Activated T-cell treated with anti-CD3 and anti-CD28 coated beads, Interleukin-2, amount 50 U/mL, for 1 hour (primary cell): ENCODE measurements at regions not wholly inside any gene's neighbourhood (a gene's known extent, or its start where the extent isn't known, plus 50 kb on each side); places are given as distances from the start of the nearest gene placed in this dataset.
"Not testable (repeated sequence)": the region's sequence is repeated elsewhere in the genome, so short reads cannot be mapped to it uniquely, and the experiment has no call there.

Experiments
- DNase-seq: peaks from one replicate; pipeline ENCODE4 v3.0.0-alpha.2; 2020

GRCh38 chr14:66228267-66228970, 257.8 kb upstream of the CCDC196 start:
- no peak for DNase-seq

- no peak for DNase-seq
Measured at GRCh38 chr14:66231820-66232219, 254.4 kb upstream of the CCDC196 start.

DNA sequence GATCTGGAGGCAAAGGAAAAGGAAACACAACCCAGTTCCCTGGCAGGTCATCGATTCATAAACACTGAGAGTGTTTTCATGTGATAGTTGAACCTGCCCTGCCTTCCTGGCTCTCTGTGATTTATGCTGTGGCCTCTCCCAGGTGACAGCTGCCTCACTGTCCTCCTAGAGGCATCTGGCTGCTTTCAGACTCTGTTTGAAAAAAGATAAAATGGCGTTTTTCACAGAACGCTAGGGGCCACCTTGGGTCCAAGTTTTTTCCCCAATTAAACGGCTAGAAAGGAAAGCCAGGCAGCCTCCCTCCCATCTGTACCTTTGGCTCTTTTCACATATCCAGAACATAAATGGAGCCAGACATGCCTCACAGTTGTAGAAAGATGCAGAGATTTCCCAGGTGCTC, 252.6 kb upstream of the CCDC196 start:
- DNase-seq: no peak

DNA sequence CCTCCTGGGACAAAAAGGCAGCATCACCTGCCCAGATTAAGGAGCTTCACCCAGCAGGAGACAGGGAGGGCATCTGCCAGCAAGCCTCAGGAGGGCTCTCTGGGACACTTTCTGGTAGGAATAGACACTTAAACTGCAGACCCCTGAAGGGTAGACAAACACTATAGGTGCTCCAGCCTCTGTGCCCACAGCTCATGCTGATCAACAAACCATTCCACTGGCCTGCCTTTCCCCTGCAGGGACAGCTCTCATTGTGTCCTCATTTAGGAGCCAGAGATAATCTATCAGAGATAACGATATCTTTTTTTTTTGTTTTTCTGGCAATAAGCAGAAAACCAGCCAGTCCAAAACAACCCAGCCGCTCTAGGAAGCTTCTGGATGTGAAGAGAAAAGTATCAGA, 251.8 kb upstream of the CCDC196 start:
- DNase-seq: no peak

DNA sequence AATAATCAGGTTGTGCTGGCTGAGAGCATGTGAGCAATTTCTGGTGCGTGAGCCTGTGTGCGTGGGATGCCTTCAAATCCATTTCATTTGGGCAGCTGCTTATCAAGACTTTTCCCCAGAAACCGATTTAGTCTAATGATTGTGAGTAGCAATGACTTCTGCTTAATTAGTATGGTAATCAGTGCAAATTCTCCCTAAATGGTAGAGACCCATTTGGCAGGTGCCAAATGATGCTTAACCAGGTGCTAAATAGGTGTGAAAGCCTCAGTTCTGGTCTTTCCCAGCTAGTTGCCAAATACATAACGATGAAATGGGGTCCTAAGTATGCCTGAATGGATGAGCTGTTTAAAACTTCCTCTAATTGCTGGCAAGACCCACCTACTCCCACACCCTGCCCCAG, 248.4 kb upstream of the CCDC196 start:
- DNase-seq: no peak

DNA sequence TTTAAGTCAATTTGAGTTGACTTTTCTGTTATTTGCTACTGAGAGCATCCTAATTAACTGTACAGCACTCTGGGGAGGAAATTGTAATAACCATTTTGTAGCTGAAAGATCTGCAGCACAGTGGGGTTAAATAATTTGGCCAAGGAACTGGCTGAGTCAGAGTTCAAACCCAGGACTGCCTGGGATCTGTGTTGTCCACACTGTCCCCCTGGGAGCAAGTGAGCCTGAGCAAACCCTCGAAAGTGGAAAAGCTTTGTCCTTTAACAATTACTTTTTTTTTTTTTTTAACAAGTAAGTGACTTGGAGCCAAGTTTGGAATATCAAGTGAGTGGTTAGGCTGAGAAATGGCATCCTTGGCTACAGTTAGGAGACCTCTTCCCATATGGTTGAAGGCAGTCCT, 247.2 kb upstream of the CCDC196 start:
- no peak for DNase-seq

DNA sequence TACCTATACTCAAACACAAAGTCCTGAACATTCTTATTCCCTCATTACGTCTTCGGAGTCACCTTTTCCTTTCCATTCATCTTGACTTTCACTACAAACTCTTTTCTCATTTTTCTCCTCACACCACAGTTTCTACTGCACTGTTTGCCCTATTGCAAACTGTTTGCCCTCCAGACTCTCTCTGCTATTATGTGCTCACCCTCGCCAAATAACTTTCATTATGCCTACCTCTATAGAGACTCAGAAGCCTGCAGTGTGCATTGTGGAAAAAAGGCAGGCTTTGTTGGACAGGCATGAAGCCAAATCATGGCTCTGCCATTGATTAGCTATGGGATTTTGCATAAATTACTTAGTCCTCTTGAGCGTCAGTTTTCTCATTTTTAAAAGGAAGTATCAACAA, 246.6 kb upstream of the CCDC196 start:
- DNase-seq: no peak

DNA sequence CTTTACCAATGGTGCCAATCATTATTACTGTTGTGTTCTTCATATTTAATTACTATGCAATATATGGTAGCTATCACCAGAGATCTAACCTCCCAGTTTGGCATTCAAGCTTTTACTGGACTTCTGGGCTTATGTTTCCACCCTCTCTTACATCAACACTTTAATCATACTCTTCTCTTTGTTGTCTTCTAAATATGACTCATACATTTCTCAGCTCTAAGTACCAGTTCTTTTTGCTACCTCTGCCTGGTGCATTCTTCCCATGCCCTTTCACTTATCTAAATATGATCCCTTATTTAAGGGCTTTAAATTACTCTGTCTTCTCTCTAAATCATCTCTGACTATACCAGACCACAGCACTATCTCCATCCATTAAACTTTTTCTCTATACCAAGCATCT, 246.1 kb upstream of the CCDC196 start:
- no peak for DNase-seq

DNA sequence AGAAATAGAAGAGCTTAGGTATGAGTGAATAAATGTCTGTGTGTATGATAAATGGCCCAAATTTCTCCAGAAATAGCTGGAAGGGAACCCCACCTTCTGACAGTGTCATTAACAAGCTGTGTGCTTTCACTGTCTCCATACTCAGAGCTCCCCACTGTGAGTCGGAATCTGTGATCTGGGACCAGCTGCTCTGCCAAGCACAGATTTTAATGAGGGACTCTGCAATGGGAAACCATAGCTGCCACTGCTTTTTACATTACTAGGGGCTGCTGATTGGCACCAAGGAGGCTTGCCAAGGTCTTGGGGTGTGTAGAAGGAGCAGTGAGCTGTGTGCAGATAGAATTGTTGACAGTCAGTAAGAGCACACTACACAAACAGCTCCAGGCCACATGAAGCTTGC, 244.2 kb upstream of the CCDC196 start:
- DNase-seq: no peak

DNA sequence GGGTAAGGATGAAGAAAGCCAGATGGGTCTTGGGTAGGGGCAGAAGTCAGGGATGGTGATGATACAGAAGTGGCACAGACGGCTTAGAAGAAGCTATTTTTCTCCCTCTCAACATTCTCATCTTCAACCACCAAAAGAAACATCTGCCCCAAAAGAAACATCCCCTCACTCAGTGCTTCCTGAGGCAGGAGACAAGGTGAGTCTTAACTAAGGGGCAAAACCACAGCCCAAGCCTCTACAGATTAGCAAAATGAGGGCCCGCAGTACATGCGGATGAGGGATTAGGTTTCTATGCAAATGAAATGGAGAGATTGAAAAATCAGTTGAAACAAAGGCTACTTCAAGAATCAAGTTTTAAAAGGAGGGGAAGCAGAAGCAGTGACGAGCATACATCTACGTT, 241.3 kb upstream of the CCDC196 start:
- no peak for DNase-seq

GRCh38 chr14:66247662-66248193, 238.4 kb upstream of the CCDC196 start:
- no peak for DNase-seq

GRCh38 chr14:66248256-66248655, 237.9 kb upstream of the CCDC196 start:
- DNase-seq: no peak

DNA sequence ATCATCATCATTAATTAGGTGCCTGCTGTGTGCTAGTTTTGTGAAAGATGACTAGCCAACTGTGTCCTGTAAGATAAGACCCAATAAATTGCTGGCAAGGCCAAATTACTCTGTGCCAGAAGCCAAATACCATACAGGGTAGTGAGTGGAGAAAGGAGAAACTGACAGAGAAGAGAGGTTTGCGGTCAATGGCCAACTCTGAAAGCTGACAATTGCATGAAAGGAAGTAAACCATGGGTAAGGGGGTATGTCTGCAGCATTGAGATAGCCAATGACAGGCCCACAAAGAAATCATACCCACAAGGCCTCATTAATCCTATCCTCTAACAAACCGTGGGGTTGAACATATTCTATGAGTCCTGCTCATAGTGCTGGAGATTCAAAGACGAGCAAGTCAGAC, 236.6 kb upstream of the CCDC196 start:
- DNase-seq: no peak

- no peak for DNase-seq
Measured at GRCh38 chr14:66254038-66254437, 232.1 kb upstream of the CCDC196 start.

DNA sequence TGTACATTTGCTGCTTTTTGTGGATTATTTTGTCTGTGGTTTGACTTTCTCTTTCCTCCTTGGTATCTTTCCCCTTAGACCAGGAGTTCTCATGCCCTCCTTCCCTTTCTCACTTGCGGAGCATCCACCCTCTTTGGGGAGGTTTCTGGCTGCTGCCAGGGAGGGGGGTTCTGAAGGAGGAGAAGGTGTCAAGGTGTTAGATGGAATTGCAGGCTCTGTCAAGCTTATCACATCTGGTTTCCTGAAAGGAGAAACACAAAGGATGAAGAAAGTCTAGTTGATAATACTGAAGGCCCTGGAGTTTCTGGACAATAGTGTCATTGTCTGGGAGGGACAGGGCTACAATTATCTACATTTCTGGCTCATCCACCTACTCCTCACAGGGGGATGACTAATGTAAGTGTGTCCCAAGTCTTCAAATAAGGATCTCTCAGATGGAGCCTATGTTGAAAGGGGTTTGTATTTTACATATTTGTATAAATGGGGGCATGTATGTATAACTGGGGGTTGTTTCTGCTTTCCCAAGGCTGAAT, 217.3 kb upstream of the CCDC196 start:
- DNase-seq: no peak

GRCh38 chr14:66272221-66272620, 213.9 kb upstream of the CCDC196 start:
- DNase-seq: no peak

DNA sequence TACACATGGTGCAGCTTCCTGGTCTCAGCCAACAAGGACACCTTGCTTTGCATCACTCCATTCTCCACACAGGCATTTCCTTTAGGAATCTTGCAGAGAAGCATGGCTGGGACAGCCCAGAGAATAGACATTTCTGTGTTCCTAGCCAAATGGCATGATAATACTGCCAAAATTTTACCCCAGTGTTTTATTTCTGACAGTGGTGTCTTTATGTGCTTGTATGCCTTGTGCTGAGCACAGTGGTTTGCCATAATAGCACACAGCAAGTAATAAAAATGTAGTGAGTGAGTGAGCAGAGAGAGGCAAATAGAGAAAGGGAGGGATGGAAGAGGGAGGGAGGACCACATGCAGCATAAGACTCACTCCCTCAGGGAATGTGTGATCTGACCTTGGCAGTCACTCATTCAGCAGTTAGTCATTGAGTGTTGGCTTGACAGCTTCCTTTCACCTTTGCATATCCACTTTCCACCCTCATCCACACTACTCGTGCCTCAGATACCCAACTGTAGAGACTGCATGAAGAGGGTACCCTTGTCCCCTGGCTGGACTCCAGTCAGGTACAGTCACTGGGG, 212.8 kb upstream of the CCDC196 start:
- no peak for DNase-seq

- not testable (repeated sequence) for DNase-seq
Measured at GRCh38 chr14:66278418-66278817, 207.8 kb upstream of the CCDC196 start.

DNA sequence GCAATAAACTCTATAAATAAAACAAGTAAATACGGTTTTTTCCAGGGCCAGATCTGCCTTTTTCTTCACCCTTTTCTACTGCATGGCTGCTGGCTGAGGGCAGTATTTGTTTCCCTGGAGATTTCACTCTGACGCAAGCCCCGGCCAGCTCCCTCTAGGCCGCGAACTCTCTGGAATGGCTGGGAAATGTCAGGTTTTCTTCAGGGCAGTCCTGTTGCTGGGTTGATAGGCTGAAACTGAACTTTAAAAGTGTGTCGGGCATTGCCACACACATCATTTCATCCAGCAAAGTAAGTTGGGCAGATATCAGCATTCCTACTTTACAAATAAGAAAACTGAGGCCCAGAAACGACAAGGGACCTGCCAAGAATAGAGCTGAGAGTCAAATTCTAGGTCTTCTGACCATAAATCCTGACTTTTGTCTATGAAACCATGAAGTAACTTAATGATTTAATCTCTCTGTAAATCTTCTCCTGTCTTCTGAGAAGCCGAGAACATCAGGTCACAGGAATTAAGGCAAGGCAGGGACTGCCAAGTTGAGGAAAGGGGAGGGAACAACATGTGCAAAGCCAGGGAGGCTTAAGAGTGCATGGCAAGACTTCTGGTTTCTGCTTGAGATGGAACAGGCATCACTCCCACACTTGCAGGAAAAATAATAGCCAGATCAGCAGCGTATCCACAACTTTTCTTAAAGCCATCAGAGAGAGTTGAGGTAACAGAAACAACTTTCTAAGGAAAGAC, 205.0 kb upstream of the CCDC196 start:
- no peak for DNase-seq

DNA sequence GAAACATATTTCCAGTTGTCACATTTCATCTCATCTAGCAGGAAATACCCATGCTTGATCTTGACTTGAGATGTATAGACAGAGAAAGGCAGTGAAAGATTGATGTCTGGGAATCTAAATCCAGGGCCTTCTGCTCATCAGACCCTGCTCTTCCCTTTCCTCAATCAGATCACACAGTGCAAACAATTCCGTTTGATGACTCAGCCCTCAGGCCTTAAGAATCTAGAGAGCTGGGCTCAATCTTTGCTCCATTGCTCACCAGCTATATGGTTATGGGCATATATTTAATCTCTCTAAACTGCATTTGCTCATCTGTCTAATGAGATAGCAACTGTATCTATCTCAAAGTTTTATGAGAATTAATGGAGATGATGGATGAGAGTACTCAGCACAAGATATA, 201.8 kb upstream of the CCDC196 start:
- no peak for DNase-seq

DNA sequence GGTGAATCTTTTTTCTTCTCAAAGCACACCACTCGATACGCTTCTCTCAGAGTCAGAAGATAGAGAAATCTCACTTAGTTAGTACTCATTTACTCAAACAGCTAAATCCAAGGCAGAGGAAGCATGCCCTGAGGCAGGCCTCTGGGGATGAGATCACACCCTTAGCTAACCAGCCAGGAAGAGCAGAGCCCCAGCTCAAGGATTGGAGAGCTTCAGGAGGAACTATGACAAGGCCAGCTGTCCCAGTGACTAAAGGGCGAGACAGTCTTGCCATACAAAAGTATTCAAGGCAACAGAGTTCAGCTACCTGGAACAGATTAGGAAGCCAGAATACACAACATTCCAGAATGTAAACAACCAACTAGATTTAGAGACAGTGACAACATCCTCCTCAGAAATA, 197.7 kb upstream of the CCDC196 start:
- DNase-seq: no peak

DNA sequence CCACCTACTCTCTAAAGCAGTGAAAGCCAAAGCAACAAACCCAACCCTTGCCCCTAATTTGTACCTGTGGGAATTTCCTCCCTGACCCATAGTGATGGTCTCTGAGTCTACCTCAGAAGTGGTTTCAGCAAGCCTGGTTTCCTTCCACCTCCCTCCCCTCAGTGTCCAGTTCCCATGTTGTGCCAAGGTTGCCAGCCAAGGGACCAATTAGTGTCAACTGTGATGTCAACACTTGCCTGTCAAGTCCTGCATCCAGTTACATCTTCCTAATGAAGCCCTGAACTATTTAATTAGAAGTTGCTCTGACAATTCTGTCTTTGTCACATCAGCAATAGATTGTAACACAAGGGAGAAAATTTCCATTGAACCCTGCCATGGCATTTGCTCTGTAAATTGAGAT, 194.4 kb upstream of the CCDC196 start:
- no peak for DNase-seq

DNA sequence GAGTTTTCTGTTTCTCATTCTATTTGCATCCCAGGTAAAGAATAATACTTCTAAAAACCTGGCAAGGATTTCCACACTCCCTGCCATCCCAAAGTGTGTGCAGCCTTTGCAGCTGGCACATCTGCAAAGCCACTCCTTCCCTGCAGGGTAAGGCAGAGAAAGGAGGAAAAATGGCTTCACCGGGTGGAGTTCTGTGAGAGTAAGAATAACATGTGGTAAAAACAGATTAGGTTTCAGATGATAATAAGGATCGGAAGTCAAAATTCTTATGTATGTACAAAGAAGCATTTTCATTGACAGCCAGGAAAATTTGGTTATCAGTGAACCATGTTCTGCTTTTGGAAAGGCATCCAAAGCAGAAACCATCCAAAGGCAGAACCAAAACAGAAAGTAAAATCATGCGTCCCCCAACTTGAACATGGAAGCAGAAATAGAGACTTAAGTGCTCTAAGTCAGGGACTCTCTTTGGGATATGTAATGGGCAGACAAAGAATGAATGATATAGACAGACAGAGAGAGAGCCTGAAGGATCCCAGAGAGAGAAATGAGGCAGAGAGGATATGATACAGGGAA, 192.6 kb upstream of the CCDC196 start:
- no peak for DNase-seq

- DNase-seq: no peak
Measured at GRCh38 chr14:66295386-66295785, 190.8 kb upstream of the CCDC196 start.
